Gastrocnemius medialis (tissue), 4 donors: ENCODE measurements at regions not wholly inside any gene's neighbourhood (a gene's known extent, or its start where the extent isn't known, plus 50 kb on each side); places are given as distances from the start of the nearest gene placed in this dataset.

Experiments used
- ATAC-seq, 2 donors: fragments of 150-250 bp; one replicate each; pipeline ENCODE4 v1.9.1; 2016
- DNase-seq, 2 donors: peaks; one replicate each; pipeline ENCODE4 v3.0.0-alpha.2; 2019
- H3K27ac ChIP-seq, 4 donors: fragments of 200-600 bp; sonication (generic); 1 replicate in 1 of 4; 2 replicates in 3 of 4; pipeline ENCODE4 v1.5.1; 2016 to 2018; ENCODE audit warnings: mild to moderate bottlenecking in 2 of 4, moderate library complexity in 1 of 4
- H3K27me3 ChIP-seq, 3 donors: fragments of 200-600 bp; sonication (generic) in 2 of 3; 1 replicate in 1 of 3; 2 replicates in 2 of 3; pipeline versions ENCODE4 v1.5.1 to v1.6.0; 2016 to 2019; ENCODE audit warnings: mild to moderate bottlenecking in 1 of 3, moderate library complexity in 1 of 3
- H3K36me3 ChIP-seq, 2 donors: fragments of 200-600 bp; sonication (generic) in 1 of 2; one replicate each; pipeline ENCODE4 v1.5.1; 2017 to 2018
- H3K4me1 ChIP-seq, 2 donors: fragments of 200-600 bp; sonication (generic) in 1 of 2; one replicate each; pipeline ENCODE4 v1.5.1; 2016 to 2017; ENCODE audit warnings: mild to moderate bottlenecking in 2 of 2
- H3K4me3 ChIP-seq, 4 donors: fragments of 200-600 bp; sonication (generic) in 3 of 4; 1 replicate in 1 of 4; 2 replicates in 3 of 4; pipeline ENCODE4 v1.5.1; 2016 to 2019; ENCODE audit warnings: mild to moderate bottlenecking in 2 of 4
- H3K9me3 ChIP-seq, 3 donors: fragments of 200-600 bp; sonication (generic) in 2 of 3; 1 replicate in 1 of 3; 2 replicates in 2 of 3; pipeline ENCODE4 v1.5.1; 2016 to 2019
- POLR2A ChIP-seq, 2 donors: fragments of 450-650 bp; IDR thresholded peaks; one replicate each; pipeline ENCODE4 v1.6.1; 2017; ENCODE audit warnings: antibody characterized with exemption in 2 of 2, mild to moderate bottlenecking in 2 of 2, moderate library complexity in 2 of 2
- in situ Hi-C, 4 donors: fragments of 200-750 bp; cut with MboI; loops; one replicate each; pipeline versions ENCODE4 v1.15.0 to v1.8.0; 2017; ENCODE audit warnings: low sequenced_read_pairs in 4 of 4
- intact Hi-C: fragments of 100-400 bp; cut with DNase I; formaldehyde crosslinking; loops from one replicate; pipeline ENCODE4 v1.15.1; 2023; ENCODE audit warnings: low total_unique reads
- TF ChIP-seq, protein P1 (sequence below), 5 experiments: fragments of 450-650 bp in 3 of 5; fragments of 200-600 bp in 2 of 5; sonication (generic) in 2 of 5; IDR thresholded peaks in 4 of 5; conservative IDR thresholded peaks in 1 of 5; 1 replicate in 4 of 5; 2 replicates in 1 of 5; pipeline ENCODE4 v1.5.1; 2016 to 2019; ENCODE audit warnings: antibody characterized with exemption in 5 of 5, mild to moderate bottlenecking in 3 of 5, moderate library complexity in 3 of 5

DNA sequence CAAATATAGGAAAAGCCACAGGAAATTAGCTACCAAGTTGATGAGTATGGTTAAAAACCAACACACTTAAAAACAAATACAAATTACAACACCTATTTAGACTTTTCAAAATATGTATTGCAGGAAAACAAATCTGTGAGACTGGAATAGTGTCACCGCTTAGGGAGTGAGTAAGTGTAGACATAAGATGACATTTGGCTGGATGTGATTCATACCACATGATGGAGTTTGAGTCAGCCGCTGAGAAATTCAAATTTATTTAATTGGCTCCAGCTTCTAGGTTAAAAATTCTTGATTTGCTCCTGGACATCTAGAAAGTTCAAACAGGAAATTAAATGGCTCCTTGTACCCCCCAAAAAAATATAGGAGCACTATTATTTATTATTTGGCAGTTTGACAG lies 531.7 kb downstream of the SLITRK1 start:
- in situ Hi-C loops, result no loop called here
- Histone ChIP-seq H3K27me3 (no peaks in the 10 kb centered on the region), H3K9me3 (no peaks in the 10 kb centered on the region), H3K36me3 (no peaks in the 10 kb centered on the region), H3K4me3 (no peak overlapping the region), H3K4me1 (no peaks in the 10 kb centered on the region), H3K27ac (no peak overlapping the region)
- DNase-seq (no peak), ATAC-seq (no peak)
- no peak for TF ChIP-seq POLR2A (IDR thresholded peaks at IDR 0.05)
- TF ChIP-seq, protein P1, sequence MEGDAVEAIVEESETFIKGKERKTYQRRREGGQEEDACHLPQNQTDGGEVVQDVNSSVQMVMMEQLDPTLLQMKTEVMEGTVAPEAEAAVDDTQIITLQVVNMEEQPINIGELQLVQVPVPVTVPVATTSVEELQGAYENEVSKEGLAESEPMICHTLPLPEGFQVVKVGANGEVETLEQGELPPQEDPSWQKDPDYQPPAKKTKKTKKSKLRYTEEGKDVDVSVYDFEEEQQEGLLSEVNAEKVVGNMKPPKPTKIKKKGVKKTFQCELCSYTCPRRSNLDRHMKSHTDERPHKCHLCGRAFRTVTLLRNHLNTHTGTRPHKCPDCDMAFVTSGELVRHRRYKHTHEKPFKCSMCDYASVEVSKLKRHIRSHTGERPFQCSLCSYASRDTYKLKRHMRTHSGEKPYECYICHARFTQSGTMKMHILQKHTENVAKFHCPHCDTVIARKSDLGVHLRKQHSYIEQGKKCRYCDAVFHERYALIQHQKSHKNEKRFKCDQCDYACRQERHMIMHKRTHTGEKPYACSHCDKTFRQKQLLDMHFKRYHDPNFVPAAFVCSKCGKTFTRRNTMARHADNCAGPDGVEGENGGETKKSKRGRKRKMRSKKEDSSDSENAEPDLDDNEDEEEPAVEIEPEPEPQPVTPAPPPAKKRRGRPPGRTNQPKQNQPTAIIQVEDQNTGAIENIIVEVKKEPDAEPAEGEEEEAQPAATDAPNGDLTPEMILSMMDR (IDR thresholded peaks at IDR 0.05 in 4 of 5, conservative IDR thresholded peaks at IDR 0.05 in 1 of 5), result no peak
- intact Hi-C loops, result no loop called here

GRCh38 chr13:83344518-83344917 lies 537.8 kb downstream of the SLITRK1 start:
- H3K9me3 ChIP-seq, result no peaks in the 10 kb centered on the region
- ATAC-seq, result no peak
- no peaks in the 10 kb centered on the region for H3K4me1 ChIP-seq
- H3K4me3 ChIP-seq, result no peak overlapping the region
- TF ChIP-seq, protein P1 (IDR thresholded peaks at IDR 0.05 in 4 of 5, conservative IDR thresholded peaks at IDR 0.05 in 1 of 5), result no peak
- TF ChIP-seq POLR2A (IDR thresholded peaks at IDR 0.05), result no peak
- H3K27ac ChIP-seq, result no peak overlapping the region
- DNase-seq, result no peak
- H3K36me3 ChIP-seq, result no peaks in the 10 kb centered on the region
- H3K27me3 ChIP-seq, result no peaks in the 10 kb centered on the region
- intact Hi-C loops (no loop called here), in situ Hi-C loops (no loop called here)

- Histone ChIP-seq H3K4me1 (no peaks in the 10 kb centered on the region), H3K4me3 (no peak overlapping the region), H3K9me3 (no peaks in the 10 kb centered on the region), H3K27me3 (no peaks in the 10 kb centered on the region), H3K27ac (no peak overlapping the region), H3K36me3 (no peaks in the 10 kb centered on the region)
- DNase-seq (no peak), ATAC-seq (no peak)
- TF ChIP-seq, protein P1 (IDR thresholded peaks at IDR 0.05 in 4 of 5, conservative IDR thresholded peaks at IDR 0.05 in 1 of 5), result no peak
- TF ChIP-seq POLR2A (IDR thresholded peaks at IDR 0.05), result no peak
- in situ Hi-C loops, result no loop called here
- intact Hi-C loops, result no loop called here
These were observed 542.1 kb downstream of the SLITRK1 start for GRCh38 chr13:83340170-83340569.

DNA sequence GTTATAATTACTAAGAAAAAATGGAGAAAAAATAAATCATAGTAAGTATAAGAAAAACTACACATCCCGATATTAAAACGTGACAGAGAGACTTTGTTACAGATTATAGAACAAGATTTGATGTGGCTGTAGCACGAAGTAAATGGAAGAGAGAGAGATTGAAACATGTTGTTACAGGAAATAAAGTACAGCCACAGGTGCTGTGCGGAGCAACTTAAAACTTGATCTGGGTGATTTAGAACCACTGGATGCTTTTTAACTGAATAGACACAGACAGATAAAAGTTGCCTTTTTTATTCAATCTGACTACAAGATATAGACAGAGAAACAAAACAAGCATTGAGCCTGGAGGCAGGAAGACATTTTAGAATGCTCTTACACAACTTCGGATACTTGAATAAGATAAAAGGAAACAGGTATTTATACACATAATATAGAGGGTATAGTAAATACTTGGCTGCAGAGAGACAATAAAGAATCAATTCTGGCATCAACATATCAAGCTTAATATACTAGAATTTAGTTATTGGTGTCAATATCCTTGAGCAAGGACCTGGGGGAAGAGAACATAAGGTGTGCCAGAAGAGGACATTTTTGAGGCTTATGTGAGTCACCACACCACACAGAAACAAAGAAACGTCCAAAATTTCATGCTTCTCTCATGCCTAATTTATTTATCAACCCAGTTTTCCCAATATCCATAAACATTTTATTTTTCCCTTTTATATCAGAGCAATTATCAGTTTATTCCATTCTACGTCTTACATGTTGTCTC lies 548.5 kb downstream of the SLITRK1 start:
- Histone ChIP-seq H3K27ac (no peak overlapping the region), H3K36me3 (no peaks in the 10 kb centered on the region), H3K4me3 (no peak overlapping the region), H3K27me3 (no peaks in the 10 kb centered on the region), H3K4me1 (no peaks in the 10 kb centered on the region), H3K9me3 (no peaks in the 10 kb centered on the region)
- intact Hi-C loops, result no loop called here
- in situ Hi-C loops, result no loop called here
- ATAC-seq, result no peak
- TF ChIP-seq POLR2A (IDR thresholded peaks at IDR 0.05), result no peak
- TF ChIP-seq, protein P1 (IDR thresholded peaks at IDR 0.05 in 4 of 5, conservative IDR thresholded peaks at IDR 0.05 in 1 of 5), result no peak
- no peak for DNase-seq

- TF ChIP-seq POLR2A (IDR thresholded peaks at IDR 0.05), result no peak
- TF ChIP-seq, protein P1 (IDR thresholded peaks at IDR 0.05 in 4 of 5, conservative IDR thresholded peaks at IDR 0.05 in 1 of 5), result no peak
- H3K36me3 ChIP-seq, result no peaks in the 10 kb centered on the region
- DNase-seq, result no peak
- intact Hi-C loops, result no loop called here
- H3K4me1 ChIP-seq, result no peaks in the 10 kb centered on the region
- in situ Hi-C loops, result no loop called here
- no peaks in the 10 kb centered on the region for H3K9me3 ChIP-seq
- H3K4me3 ChIP-seq, result no peak overlapping the region
- ATAC-seq, result no peak
- H3K27me3 ChIP-seq, result no peaks in the 10 kb centered on the region
- H3K27ac ChIP-seq, result no peak overlapping the region
These were observed 549.5 kb downstream of the SLITRK1 start for GRCh38 chr13:83332751-83333150.
